Myocyte (in vitro differentiated cells): ENCODE measurements at regions not wholly inside any gene's neighbourhood (a gene's known extent, or its start where the extent isn't known, plus 50 kb on each side); places are given as distances from the start of the nearest gene placed in this dataset.

Experiments
- DNase-seq: peaks from one replicate; pipeline ENCODE4 v3.0.0-alpha.2; 2012; ENCODE audit warnings: low read depth

DNA sequence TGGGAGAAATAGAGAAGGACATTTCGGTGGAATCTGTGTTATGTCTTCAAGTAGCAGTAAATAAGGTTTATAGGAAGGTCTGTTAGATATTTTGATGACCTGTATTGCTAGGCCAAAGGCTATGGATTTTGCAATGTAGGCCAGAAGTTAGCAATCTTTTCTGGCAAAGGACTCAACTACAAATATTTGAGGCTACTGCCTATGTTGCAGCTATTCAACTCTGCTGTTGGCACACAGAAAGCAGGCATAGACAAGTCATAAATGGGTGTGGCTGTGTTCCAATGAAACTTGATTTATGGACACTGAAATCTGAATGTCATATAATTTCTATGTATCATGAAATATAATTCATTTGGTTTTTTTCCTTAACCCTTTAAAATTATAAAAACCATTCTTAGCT, 438.7 kb upstream of the C2CD4B start:
- DNase-seq: no peak

DNA sequence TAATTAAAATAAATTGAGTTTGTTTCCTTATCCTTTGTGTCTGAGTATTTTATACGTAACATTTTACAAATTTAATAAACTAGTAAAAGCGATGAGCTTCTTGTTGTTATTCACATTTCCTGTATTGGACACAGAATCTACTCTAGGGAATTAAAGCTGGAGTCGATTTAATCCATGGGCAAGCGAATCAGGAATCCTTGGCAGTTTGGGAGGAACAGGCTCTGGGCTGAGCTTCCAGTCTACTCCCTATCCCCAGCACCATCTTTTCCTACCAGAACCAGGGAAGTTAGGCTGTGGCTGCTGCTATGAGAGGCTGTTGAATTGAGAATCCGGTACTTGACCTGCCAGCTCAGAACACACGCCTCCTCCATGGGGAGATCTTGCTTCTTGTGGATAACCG, 437.3 kb upstream of the TPM1 start:
- no peak for DNase-seq

DNA sequence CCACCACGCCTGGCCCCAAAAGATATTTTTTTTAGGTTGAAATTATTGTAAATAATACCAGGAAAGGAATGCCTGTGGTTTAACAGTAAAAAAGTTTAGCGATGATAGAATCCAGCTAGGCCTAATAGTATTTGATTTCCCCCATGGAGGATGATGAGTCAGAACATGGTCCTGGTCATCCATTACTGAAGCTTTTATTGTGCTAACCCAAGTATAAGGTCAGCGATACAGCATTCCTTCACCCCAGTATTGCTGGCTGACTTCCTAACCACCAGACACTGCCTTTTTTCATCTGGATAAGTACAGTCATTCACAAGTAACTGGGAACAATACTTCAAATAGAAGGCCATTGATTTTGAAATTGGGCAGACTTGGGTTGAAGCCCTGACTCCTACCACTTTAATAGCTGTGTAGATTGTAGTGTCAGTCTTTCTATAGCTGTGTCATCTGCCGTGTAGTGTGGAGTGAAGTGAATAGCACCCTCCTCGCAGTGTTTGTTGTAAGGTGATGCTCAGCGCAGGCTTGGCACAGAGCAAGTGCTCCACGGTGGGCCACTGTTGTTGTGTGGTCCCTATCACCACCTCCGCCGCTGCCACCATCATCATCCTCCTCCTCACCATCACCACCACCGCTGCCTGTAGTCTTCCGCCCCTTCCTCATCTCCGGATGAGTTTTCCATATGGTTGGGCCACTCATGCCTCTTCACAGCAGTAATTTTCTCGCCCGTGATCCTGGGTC, 436.0 kb upstream of the TPM1 start:
- DNase-seq: peak; percentile 90

DNA sequence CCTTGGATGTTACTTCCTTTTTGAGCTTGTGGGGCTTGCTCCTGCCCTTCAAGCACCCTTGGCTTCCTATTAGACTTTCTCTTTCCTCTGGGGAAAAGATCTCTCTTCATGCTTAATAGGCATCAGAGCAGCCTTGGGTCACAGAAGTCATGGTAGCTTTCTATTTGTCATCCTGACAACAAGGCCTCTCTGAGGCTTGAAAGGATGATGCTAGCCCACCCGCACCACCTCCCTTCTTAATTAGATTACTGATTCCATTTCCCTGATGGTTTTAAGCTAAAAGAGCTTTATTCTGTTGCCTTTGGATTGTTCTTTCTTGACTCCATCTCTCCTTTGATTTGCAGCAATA, 435.5 kb upstream of the TPM1 start:
- no peak for DNase-seq

DNA sequence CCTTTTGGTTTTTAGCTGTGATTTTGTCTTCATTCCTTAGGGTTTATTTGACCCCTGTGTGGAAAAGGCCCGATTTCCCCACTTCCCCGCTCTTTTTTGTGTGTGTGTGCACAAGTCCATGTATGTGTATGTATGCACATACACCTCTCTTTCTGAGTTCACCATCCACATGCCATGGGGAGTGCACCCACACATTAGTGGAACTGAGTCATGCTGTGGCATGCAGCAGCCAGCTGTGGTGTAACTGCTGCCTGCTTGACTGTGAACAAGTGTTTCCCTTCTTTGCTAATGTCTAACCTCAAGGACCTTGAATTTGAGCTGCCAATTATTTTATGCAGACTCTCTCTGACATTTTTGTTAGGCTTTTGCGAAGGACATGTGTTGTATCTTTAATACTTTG, 434.9 kb upstream of the TPM1 start:
- DNase-seq: peak; percentile 56

DNA sequence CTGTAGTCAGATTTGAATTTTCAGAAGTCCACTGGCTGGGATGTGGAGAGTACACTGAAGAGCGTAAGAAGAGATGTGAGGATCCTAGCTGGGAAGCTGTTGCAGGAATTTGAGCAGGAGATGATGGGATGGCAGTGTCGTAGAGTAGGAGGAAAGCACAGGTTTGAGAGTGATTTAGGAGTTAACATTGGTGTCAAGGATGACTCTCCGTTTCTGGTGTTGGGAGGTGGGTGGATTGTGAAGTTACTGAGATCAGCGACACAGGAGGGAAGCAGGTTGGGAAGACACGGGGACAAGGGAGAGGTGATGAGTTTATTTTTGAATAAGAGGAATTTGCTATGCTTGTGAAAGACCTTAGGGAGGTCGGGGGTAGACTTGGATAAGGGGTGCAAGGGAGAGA, 434.2 kb upstream of the TPM1 start:
- no peak for DNase-seq

DNA sequence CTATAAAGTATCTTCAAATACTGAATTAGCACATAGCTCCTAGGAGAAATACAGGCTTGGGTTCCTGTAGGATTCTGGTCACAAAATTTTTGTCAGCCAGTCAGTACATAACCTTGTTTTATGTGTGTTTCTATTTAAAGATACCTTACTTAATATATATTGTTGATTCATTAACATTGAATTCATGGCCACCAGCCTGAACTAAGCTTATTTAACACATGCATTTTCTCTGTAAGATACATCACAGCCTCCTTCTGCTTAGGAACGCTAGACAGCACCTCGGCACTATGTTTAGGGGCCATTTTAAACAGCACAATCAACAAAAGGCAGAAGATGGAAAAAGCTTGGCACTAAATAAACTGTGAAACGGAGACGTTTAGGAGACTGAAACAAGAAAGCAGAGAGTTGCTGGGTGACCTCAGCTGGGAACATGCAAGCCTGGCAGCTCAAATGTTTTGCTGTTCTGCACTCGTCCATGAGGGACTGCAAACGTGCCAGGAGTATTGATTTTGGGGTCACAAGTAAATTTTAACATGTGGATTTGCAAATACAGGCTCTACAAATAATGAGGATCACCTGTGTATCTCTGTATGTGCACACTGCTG, 432.2 kb upstream of the TPM1 start:
- no peak for DNase-seq

DNA sequence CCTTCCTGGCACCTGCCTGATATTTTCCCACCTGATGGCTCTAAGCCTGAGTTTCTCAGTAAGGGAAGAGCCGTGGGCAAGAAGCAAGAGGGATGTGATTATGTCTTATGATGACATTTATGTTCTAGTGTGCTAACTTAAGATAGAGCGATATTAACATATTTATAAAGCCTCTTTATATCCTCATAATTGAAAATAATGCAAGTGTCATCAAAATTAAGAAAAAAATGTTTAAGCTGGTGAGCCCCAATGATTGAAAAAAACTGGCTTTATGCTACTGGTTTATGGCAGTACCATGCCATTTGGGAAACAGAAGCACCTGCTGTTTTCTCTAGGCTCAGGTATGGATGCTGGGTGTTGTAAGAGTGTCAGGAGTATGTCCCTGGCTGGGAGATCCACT, 431.5 kb upstream of the TPM1 start:
- DNase-seq: no peak

DNA sequence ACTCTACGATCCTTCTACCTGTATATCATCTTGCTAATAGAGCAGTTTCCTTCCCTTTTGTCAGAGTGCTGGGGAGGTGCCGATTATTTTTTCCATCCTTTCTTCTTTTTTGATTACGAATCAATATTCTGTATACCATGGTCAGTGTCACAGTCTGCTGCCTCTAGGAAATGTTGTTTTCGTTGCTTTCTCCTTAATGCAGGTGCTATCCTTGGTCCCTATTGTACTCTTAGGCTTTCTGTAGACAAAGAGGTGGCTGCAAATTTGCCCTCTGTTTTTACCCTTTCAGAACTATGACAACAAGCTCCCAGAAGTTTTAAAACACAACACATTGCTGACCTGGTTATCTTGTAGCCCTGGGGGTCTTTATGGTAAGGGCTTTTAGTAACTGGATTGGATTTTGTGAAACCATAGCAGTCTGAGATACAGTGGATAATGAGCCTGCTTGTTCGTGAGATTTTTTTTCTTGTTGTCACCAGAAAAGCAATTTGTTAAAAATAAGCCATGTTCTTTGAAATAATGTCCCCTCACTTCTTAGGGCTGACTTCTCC, 430.3 kb upstream of the TPM1 start:
- DNase-seq: no peak

DNA sequence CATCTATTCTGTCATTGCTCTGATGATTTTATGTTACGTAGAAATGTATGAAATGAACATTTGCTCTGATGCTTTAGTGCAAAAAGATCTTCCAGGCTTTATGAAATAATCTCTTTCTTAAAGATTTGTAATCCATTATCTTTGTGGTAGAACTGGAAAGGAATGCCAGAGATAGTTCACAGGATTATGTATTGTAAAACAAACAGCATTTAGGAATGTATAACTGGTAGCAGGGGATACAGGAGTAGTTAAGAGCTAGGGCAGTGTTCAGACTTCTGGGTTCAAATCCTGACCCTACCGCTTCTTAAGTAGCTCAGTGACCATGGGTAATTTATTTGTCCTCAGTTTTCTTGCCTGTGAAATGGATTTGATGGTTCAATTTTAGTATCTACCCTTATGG, 429.8 kb upstream of the TPM1 start:
- no peak for DNase-seq

DNA sequence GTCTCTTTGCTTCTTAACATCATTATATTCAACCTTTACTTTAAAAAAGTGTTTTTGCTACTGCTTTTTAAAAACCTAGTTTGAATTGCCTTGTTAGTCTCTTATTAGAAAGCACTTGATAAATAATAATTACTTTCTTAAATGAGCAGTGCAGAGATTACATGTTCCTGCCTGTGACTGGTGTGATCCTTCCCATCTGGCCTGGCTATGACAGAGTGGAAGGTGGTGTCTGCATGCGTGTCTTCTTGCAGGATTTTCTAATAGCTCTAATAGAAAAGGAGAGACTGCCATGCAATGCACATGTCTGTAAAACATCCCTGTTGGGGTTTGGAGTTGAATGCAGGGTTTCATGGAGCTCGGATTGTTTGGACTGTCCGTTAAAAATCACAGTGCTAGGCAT, 425.8 kb upstream of the TPM1 start:
- DNase-seq: no peak

DNA sequence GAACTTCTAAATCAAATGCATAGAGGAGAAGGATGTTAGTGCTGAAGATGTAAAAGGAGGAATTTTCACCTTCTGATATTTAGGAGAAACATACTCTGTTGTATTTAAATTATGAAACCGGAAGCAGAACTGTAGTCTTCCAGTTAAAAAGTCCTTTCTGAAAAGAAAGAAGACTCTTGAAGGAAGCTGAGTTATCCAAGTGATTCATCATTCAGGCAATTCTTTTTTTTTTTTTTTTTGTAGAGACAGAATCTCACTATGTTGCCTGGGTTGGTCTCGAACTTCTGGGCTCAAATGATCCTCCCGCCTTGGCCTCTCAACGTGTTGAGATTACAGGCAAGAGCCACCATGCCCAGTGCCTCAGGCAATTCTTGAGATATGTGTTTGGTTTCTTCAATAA, 424.8 kb upstream of the TPM1 start:
- no peak for DNase-seq

DNA sequence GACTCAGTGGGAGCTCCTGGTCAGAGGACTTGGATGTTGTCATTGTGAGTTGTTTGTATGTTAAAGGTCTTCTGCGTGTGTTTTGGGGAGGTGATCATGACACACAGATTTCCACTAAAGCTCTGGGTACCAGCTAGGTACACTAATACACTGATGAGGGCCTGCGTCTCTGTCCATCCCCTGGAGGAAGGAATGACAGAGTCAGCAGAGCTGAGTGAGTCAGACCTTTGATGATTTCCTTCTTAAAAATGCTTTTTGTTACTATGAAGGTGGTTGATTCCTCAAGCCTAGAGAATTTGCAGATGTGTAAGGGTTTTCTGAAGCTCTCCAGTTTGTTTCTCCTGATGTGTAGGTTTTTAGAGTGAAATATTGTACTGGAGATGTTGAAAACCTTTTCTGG, 424.1 kb upstream of the TPM1 start:
- DNase-seq: no peak

DNA sequence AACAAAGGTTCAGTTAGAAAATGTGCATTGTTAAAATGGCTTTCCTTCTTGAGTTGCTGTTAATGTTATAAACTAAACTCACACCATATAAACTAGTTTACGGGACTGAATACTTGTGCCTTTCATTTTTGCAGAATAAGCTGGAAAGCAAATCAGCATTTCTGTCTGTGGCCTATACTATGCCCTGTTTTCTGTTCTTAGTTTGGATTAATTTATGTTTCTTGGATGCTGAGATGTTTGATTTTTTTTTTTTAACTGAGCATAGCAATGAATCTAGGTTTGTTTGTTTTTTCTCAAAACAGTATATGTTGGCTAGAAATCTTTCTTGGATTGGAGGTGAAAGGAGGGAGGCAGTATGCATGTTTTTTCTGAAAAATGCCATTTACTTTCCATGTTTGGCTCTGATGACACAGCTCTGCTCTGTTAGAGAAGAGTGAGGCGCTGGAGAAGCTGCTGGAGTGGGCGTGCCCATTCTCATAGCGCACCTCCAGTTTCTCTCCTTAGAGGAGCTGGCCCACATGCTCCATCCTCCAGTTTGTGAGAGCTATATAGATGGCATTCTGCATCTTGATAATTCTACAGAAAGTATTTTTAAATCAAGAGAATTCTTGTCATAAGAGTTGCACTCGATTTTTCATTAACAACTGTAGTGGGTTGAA, 423.6 kb upstream of the TPM1 start:
- no peak for DNase-seq

DNA sequence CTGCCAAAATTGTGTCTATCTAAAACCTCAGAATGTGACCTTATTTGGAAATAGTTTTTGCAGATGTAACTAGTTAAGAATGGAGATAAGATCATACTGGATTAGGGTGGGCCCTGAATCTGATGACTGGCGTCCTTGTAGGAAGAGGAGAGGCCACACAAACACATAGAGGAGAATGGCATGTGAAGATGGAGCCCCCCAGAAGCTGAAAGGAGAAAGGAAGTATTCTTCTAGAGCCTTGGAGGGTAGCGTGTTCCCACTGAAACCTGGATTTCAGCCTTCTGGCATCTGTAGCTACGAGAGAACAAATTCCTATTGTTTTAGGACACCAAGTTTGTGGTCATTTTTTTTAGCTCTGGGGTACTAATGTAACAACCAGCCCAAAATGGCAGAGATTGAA, 423.0 kb upstream of the TPM1 start:
- DNase-seq: no peak

DNA sequence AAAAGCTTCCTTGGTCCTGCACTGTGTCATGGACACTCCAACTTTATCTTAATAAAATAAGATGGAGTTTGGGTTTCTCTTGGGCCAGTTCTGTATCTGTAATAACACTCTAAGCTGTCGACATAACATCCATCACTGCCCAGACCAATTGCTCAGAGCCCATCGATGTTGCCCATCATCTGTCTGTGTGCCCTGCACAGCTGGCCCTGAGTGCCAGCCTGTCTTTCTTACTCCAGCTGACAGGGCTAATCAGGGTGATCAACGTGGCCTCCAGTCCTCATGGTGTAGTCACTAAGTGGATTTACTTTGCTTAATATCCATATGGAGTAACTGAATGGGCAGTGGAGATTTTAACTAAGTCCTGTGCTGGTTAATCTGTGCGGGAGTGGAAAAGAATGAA, 419.8 kb upstream of the TPM1 start:
- DNase-seq: no peak

DNA sequence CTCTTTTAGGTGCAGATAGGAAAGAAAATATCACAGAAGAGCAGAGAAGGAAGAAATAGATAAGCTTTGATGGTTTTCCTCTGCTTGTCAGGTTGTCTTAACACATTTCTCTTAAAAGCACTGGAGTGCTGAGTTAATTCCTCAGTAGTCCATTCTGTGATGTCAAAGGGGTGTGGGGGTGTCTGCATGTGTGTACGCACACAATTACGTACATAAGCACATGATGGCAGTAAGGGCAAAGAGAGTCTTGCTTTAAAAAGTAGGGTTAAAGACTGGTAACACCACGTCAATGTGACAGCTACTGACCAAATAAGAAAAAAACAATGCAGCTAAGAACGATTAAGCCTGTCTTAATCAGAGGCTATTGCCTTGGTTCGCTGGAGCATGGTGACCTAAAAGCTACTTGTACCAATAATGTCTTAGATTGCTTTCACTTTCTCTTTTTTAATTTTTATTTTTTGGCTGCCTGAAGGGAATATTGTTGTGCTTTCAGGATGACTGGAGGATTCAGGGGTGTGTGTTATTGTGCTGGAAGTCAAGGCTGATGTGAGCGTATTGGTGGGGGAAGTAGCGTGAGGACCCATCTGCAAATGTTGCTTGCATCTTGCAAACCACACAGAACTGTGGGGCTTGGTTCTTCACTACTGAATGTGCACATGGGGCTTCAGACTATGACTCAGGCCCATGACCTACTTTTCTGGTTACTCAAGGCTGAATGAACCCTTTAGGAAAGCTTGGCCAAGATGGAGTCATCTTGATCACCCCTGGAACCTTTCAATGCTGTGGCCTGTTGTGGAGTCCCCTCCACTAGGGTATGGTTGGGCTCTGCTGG, 417.8 kb upstream of the TPM1 start:
- no peak for DNase-seq

DNA sequence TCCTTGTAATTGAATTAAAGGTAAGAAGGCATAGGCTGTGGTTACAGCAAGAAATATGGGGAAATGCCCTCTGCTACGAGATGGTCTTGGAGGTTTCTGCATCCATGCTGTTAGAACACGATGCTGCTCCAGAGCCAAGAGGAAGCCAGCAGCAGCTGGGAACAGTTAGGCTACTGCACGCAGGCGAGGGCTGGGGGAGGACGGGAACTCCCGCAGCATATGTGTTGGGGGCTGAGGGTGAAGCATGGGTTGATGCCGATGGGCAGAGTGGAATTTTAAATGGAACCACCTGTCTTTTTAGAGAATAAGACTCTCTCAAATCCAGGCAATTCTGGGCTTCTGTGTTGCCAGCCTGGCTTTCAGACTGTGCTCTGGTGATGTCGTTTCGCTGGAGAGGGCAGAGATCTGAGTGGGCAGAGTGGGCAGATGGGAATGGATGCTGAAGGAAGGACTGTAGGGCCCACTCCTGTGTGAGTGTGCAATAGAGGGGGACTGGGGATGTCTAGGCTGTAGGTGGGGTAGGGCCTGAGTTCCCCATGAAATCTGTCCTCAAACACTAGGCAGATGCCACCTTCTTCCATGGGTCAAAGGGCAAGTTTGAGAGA, 417.0 kb upstream of the TPM1 start:
- DNase-seq: peak; percentile 42

DNA sequence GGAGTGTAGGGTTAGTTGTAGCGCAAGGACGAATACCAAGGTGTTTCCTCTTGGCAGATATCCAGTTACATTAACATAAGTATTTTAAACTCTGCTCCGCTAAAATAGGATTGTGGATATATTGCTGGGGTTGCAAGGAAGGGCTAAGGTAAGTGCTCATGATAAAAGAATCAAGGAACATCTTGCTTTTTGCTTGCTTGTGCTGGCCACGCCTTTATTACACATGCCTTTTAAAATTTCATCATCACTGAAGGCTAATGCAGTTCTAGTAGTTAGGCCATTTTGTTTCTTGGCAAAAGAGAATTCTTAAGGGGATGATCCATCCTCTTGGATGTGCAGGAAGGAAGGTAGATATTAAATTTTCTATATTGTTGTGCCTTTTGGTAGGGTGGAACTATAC, 415.6 kb upstream of the TPM1 start:
- no peak for DNase-seq

DNA sequence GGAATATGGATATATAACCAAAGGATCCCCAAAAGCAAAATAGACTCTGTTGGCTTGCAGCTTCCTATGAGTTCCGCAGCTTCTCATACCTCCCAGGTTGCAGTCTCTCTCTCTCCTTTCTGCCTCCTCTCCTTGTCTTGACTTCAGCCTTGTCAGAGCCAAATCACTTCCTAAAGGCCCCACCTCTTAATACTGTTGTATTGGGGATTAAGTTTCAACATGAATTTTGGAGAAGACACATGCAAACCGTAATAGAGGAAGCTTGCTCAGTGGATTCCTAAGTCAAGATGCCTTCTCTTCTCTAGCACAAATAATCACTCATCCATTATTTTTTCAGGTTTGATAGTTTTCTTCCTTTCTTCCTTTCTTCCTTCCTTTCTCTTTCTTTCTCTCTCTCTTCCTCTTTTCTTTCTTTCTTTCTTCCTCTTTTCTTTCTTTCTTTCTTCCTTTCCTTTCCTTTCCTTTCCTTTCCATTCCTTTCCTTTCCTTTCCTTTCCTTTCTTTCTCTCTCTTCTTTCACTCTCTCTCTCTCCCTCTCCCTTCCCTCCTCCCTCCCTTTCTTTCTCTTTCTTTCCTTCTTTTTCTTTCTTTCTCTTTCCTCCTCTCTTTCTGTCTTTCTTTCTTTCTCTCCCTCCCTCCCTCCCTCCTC, 411.3 kb upstream of the TPM1 start:
- no peak for DNase-seq
